ENCODE measurements at regions not wholly inside any gene's neighbourhood (a gene's known extent, or its start where the extent isn't known, plus 50 kb on each side); places are given as distances from the start of the nearest gene placed in this dataset.

- Histone ChIP-seq H3K4me3 (ENCODE audit: control extremely low read depth in 1 of 5, extremely low read depth in 1 of 5, insufficient read depth in 1 of 5, low read depth in 2 of 5, low read length in 4 of 5) (no peak overlapping the region), H3K4me1 (ENCODE audit: control insufficient read depth in 2 of 2, insufficient read depth in 2 of 2, low read length in 2 of 2) (no peaks in the 10 kb centered on the region), H3K27ac (ENCODE audit: low read length in 2 of 2) (no peak overlapping the region), H4K20me1 (ENCODE audit: control insufficient read depth, insufficient read depth, low read length, poor library complexity, severe bottlenecking) (no peaks in the 10 kb centered on the region), H2AFZ (ENCODE audit: insufficient read depth, low read depth, low read length, poor library complexity, severe bottlenecking) (no peak overlapping the region), H3K79me2 (ENCODE audit: control insufficient read depth, insufficient read depth, low read length) (no peaks in the 10 kb centered on the region), H3K27me3 (replicated peaks in 1 of 4; ENCODE audit: control extremely low read depth in 1 of 4, control insufficient read depth in 3 of 4, insufficient read depth in 4 of 4, low read length in 3 of 4) (no peaks in the 10 kb centered on the region), H3K9ac (ENCODE audit: low read length) (no peak overlapping the region), H3K4me2 (replicated peaks; ENCODE audit: low read depth, low read length, poor library complexity, severe bottlenecking) (no peak overlapping the region), H3K9me3 (ENCODE audit: control extremely low read depth in 1 of 3, control insufficient read depth in 2 of 3, insufficient read depth in 1 of 3, low read length in 2 of 3) (peaks cover 0 to 6% (median 4%) of the 10 kb centered on the region in 3 donors), H3K36me3 (replicated peaks in 1 of 2; ENCODE audit: control extremely low read depth in 1 of 2, control insufficient read depth in 1 of 2, extremely low read depth in 1 of 2, insufficient read depth in 2 of 2, low read length in 1 of 2) (no peaks in the 10 kb centered on the region)
- H3K4me3 Mint-ChIP-seq: no peak overlapping the region
- H3K4me1 Mint-ChIP-seq: peaks cover 6% of the 10 kb centered on the region
- no peak for ATAC-seq (ENCODE audit: low read depth)
- POLR2A ChIA-PET: no interaction called here
- CTCF ChIA-PET: no interaction called here
- TF ChIP-seq CTCF (IDR thresholded peaks at IDR 0.05) (no peak), EZH2 (IDR thresholded peaks at IDR 0.05; ENCODE audit: borderline replicate concordance, insufficient read depth, low read depth, low read length, poor library complexity, severe bottlenecking) (no peak)
- DNase-seq: no peak
- intact Hi-C loops (cut with micrococcal nuclease): no loop called here
- no peak overlapping the region for H3K27ac Mint-ChIP-seq
- peaks cover 5% of the 10 kb centered on the region for H3K9me3 Mint-ChIP-seq (ENCODE audit: insufficient read depth)
- H3K27me3 Mint-ChIP-seq: no peaks in the 10 kb centered on the region
- 73% methylated on average over 2 of the region's 4 CpGs for WGBS (ENCODE audit: insufficient coverage)
Observed at GRCh38 chr4:38464328-38464727, 199.7 kb upstream of the KLF3 start.

GRCh38 chr4:38466401-38466800 lies 197.6 kb upstream of the KLF3 start:
- no peak overlapping the region for H3K4me2 ChIP-seq (replicated peaks; ENCODE audit: low read depth, low read length, poor library complexity, severe bottlenecking)
- POLR2A ChIA-PET: no interaction called here
- H3K4me1 ChIP-seq (ENCODE audit: control insufficient read depth in 2 of 2, insufficient read depth in 2 of 2, low read length in 2 of 2): no peaks in the 10 kb centered on the region
- no peak for DNase-seq
- TF ChIP-seq EZH2 (IDR thresholded peaks at IDR 0.05; ENCODE audit: borderline replicate concordance, insufficient read depth, low read depth, low read length, poor library complexity, severe bottlenecking): no peak
- no peak for TF ChIP-seq CTCF (IDR thresholded peaks at IDR 0.05)
- WGBS (ENCODE audit: insufficient coverage): 83% methylated on average over 1 of the region's 1 CpG
- H3K27ac ChIP-seq (ENCODE audit: low read length in 2 of 2): no peak overlapping the region
- Mint-ChIP-seq H3K9me3 (ENCODE audit: insufficient read depth) (peaks cover 5% of the 10 kb centered on the region), H3K4me3 (no peak overlapping the region), H3K27me3 (no peaks in the 10 kb centered on the region), H3K4me1 (peaks cover 6% of the 10 kb centered on the region), H3K27ac (no peak overlapping the region)
- H3K9me3 ChIP-seq (ENCODE audit: control extremely low read depth in 1 of 3, control insufficient read depth in 2 of 3, insufficient read depth in 1 of 3, low read length in 2 of 3): peaks cover 4 to 8% (median 6%) of the 10 kb centered on the region in 3 donors
- no peaks in the 10 kb centered on the region for H3K27me3 ChIP-seq (replicated peaks in 1 of 4; ENCODE audit: control extremely low read depth in 1 of 4, control insufficient read depth in 3 of 4, insufficient read depth in 4 of 4, low read length in 3 of 4)
- H3K4me3 ChIP-seq (ENCODE audit: control extremely low read depth in 1 of 5, extremely low read depth in 1 of 5, insufficient read depth in 1 of 5, low read depth in 2 of 5, low read length in 4 of 5): no peak overlapping the region
- CTCF ChIA-PET: interaction anchor here (0.5 to 1.0 kb wide), 3 partner anchors 200 to 287 kb away, joined by 3 to 4 read pairs (median 3); no protein-coding TSS in a partner anchor
- no peaks in the 10 kb centered on the region for H4K20me1 ChIP-seq (ENCODE audit: control insufficient read depth, insufficient read depth, low read length, poor library complexity, severe bottlenecking)
- intact Hi-C loops (cut with micrococcal nuclease): no loop called here
- no peaks in the 10 kb centered on the region for H3K79me2 ChIP-seq (ENCODE audit: control insufficient read depth, insufficient read depth, low read length)
- ATAC-seq (ENCODE audit: low read depth): no peak
- H2AFZ ChIP-seq (ENCODE audit: insufficient read depth, low read depth, low read length, poor library complexity, severe bottlenecking): no peak overlapping the region
- H3K9ac ChIP-seq (ENCODE audit: low read length): no peak overlapping the region
- no peaks in the 10 kb centered on the region for H3K36me3 ChIP-seq (replicated peaks in 1 of 2; ENCODE audit: control extremely low read depth in 1 of 2, control insufficient read depth in 1 of 2, extremely low read depth in 1 of 2, insufficient read depth in 2 of 2, low read length in 1 of 2)

Data from B cell (primary cell).